RWPE2 (cell line): ENCODE measurements at regions not wholly inside any gene's neighbourhood (a gene's known extent, or its start where the extent isn't known, plus 50 kb on each side); places are given as distances from the start of the nearest gene placed in this dataset.

Experiments
- ATAC-seq: fragments of 200-7000 bp; cut with Tn5 transposase; 3 replicates; pipeline ENCODE4 v1.9.1; 2021; ENCODE audit warnings: low read depth
- DNase-seq: peaks from one replicate; pipeline ENCODE4 v3.0.0-alpha.2; 2020; ENCODE audit warnings: low spot score
- H3K27ac ChIP-seq: fragments of 450-650 bp; 2 replicates; pipeline ENCODE4 v1.5.1; 2017; ENCODE audit warnings: mild to moderate bottlenecking; ENCODE audit not compliant: poor library complexity, severe bottlenecking
- H3K27me3 ChIP-seq: fragments of 250-450 bp; sonication (Bioruptor Pico); 2 replicates; pipeline ENCODE4 v1.5.1; 2021; ENCODE audit warnings: mild to moderate bottlenecking, moderate library complexity; ENCODE audit not compliant: insufficient read depth, poor library complexity, severe bottlenecking
- H3K36me3 ChIP-seq: fragments of 250-450 bp; sonication (Bioruptor Pico); 2 replicates; pipeline ENCODE4 v1.5.1; 2020; ENCODE audit warnings: low read depth, mild to moderate bottlenecking, moderate library complexity
- H3K4me1 ChIP-seq: fragments of 250-450 bp; sonication (Bioruptor Pico); 2 replicates; pipeline ENCODE4 v1.5.1; 2021; ENCODE audit warnings: mild to moderate bottlenecking, moderate library complexity; ENCODE audit not compliant: insufficient read depth, poor library complexity, severe bottlenecking
- H3K4me3 ChIP-seq: fragments of 250-450 bp; sonication (Bioruptor Pico); 2 replicates; pipeline ENCODE4 v1.5.1; 2021; ENCODE audit warnings: mild to moderate bottlenecking, moderate library complexity; ENCODE audit not compliant: severe bottlenecking
- H3K9me3 ChIP-seq: fragments of 250-450 bp; sonication (Bioruptor Pico); 2 replicates; pipeline ENCODE4 v1.5.1; 2021; ENCODE audit warnings: mild to moderate bottlenecking, moderate library complexity; ENCODE audit not compliant: severe bottlenecking
- CTCF ChIP-seq: fragments of 450-650 bp; IDR thresholded peaks from one replicate; pipeline ENCODE4 v1.5.1; 2017; ENCODE audit warnings: mild to moderate bottlenecking, moderate library complexity; ENCODE audit not compliant: poor library complexity, severe bottlenecking

DNA sequence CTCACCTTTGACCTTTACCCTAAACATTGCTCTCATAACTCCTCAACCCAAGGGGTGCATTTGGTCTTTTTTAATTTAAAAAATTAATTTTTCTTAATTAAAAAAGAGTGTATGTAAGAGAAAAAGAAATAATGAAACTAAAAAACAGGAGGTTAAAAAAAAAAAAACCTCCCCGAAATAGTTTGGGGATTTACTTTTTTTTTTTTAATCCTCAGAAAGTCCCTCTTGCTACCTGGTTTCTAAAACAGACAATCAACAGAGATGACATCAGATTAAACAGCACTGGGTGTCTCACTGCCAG, 301.3 kb downstream of the SOX9 start:
- H3K27me3 ChIP-seq, result no peaks in the 10 kb centered on the region
- H3K4me1 ChIP-seq, result peaks cover 39% of the 10 kb centered on the region
- peaks cover 13% of the 10 kb centered on the region for H3K9me3 ChIP-seq
- ATAC-seq, result no peak
- no peak overlapping the region for H3K4me3 ChIP-seq
- no peak for DNase-seq
- H3K36me3 ChIP-seq, result peaks cover 39% of the 10 kb centered on the region
- TF ChIP-seq CTCF, result no peak
- H3K27ac ChIP-seq, result peak overlapping the region; percentile 93

DNA sequence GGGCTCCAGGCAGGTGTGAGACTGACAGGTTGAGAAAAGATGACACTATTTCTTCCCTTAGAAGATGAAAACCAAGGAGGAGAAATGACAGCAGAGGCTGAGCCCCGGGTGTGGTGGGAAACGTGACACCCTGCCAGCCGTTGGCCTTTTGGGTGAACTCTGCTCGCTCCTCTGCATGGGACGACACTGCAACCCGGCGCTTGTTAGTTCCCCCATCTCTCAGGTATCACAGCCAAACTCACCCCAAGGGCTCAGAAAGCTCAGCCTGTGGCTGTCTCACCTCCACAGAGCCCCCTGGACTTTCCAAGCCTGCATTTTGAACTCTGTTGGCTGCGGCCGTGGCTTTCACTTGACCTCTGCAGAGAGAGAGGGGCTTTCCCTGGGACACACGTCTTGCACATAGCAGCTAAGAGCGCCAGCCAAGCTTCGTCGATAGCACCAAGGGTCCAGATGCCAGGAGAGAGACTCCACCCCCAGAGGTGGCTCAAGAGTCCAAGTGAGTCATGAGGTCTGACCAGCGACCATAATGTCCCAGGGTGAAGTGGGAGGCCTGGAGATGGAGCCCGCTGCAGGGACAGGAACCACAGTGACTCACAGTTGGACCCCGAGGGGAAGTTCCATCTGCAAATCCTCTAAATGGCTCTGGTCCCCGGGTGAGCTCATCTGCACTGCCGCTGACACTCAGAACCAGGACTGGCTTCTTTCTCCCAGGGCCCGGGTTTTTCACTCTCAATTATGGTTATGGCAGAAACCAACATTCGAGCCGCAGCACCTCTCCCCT, 301.9 kb downstream of the SOX9 start:
- DNase-seq (peak; percentile 80), ATAC-seq (peak; percentile 37)
- Histone ChIP-seq H3K9me3 (peaks cover 8% of the 10 kb centered on the region), H3K36me3 (peaks cover 34% of the 10 kb centered on the region), H3K27ac (peak overlapping the region; percentile 93), H3K27me3 (no peaks in the 10 kb centered on the region), H3K4me1 (peaks cover 38% of the 10 kb centered on the region), H3K4me3 (no peak overlapping the region)
- TF ChIP-seq CTCF, result no peak

GRCh38 chr17:72423286-72423589, 302.4 kb downstream of the SOX9 start:
- peaks cover 38% of the 10 kb centered on the region for H3K4me1 ChIP-seq
- no peak overlapping the region for H3K4me3 ChIP-seq
- peak overlapping the region; percentile 93 for H3K27ac ChIP-seq
- no peak for TF ChIP-seq CTCF
- H3K27me3 ChIP-seq, result no peaks in the 10 kb centered on the region
- DNase-seq (no peak), ATAC-seq (peak; percentile 17)
- peaks cover 32% of the 10 kb centered on the region for H3K36me3 ChIP-seq
- H3K9me3 ChIP-seq, result peaks cover 2% of the 10 kb centered on the region

DNA sequence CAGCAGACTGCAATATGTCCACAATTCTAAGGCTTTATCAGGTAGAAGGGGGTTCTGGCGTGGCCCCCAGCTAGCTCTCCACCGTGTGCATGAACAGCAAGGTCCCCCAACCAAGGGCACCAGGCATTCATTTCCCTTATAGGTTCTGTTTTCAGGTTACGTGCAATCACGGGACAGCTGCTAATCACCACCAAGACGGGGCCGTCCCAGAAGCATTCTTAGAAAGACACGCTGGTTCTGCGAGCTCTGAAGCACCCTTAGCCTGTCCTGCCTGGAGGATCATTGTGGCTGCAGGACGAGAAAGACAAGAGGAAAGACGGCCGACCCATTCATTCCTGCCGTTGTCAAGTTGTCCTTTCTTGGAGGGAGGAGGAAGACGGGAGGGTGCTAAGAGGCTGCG, 302.9 kb downstream of the SOX9 start:
- H3K4me1 ChIP-seq, result peaks cover 42% of the 10 kb centered on the region
- no peak for DNase-seq
- H3K9me3 ChIP-seq, result no peaks in the 10 kb centered on the region
- TF ChIP-seq CTCF, result no peak
- peak overlapping the region; percentile 93 for H3K27ac ChIP-seq
- no peak overlapping the region for H3K4me3 ChIP-seq
- ATAC-seq, result no peak
- H3K36me3 ChIP-seq, result peaks cover 32% of the 10 kb centered on the region
- H3K27me3 ChIP-seq, result no peaks in the 10 kb centered on the region

DNA sequence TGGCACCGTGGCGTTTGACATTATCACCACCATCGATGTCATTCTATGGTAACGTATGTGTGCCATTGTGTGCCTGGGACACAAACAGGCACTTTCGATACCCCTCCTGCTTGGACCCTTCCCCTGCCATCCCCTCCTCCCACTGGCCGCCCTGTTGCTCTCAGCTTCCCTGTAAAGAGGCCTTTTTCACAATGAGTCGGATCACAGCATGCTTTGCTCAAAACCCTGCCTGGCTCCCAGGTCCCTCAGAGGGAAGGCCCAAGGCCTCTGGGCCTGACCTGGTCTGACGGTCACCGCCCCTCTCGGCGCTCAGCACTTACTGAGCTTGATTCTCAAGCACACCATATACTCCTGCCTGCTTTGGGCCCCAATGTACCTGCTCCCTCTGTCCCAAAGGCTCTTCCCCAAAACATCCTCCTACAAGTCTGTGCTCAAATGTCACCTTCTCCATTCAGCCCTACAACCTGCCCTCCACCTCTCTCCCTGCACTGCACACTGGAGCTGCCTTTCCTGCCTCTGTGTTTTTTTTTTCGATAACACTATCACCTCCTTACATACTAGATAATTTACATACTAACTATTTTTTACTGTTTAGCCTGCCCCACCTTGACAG, 303.8 kb downstream of the SOX9 start:
- Histone ChIP-seq H3K4me1 (peaks cover 43% of the 10 kb centered on the region), H3K4me3 (no peak overlapping the region)

More for the DNA sequence above, 303.8 kb downstream of the SOX9 start:
- H3K9me3 ChIP-seq, result no peaks in the 10 kb centered on the region
- DNase-seq (no peak), ATAC-seq (no peak)
- H3K27ac ChIP-seq, result peak overlapping the region; percentile 93
- peaks cover 25% of the 10 kb centered on the region for H3K36me3 ChIP-seq
- no peaks in the 10 kb centered on the region for H3K27me3 ChIP-seq
- TF ChIP-seq CTCF, result no peak
